ENCODE measurements at regions not wholly inside any gene's neighbourhood (a gene's known extent, or its start where the extent isn't known, plus 50 kb on each side); places are given as distances from the start of the nearest gene placed in this dataset.

GRCh38 chr12:24278832-24279231 lies 329.4 kb upstream of the SOX5 start:
- no peak for DNase-seq (ENCODE audit: low read depth)

GRCh38 chr12:24270965-24271364 lies 321.5 kb upstream of the SOX5 start:
- DNase-seq (ENCODE audit: low read depth): no peak

- DNase-seq (ENCODE audit: low read depth): no peak
Observed at GRCh38 chr12:24270464-24270863, 321.0 kb upstream of the SOX5 start.

GRCh38 chr12:24268663-24269186 lies 319.3 kb upstream of the SOX5 start:
- no peak for DNase-seq (ENCODE audit: low read depth)

GRCh38 chr12:24266982-24267381 lies 317.5 kb upstream of the SOX5 start:
- no peak for DNase-seq (ENCODE audit: low read depth)

GRCh38 chr12:24256684-24257083 lies 307.2 kb upstream of the SOX5 start:
- no peak for DNase-seq (ENCODE audit: low read depth)

DNA sequence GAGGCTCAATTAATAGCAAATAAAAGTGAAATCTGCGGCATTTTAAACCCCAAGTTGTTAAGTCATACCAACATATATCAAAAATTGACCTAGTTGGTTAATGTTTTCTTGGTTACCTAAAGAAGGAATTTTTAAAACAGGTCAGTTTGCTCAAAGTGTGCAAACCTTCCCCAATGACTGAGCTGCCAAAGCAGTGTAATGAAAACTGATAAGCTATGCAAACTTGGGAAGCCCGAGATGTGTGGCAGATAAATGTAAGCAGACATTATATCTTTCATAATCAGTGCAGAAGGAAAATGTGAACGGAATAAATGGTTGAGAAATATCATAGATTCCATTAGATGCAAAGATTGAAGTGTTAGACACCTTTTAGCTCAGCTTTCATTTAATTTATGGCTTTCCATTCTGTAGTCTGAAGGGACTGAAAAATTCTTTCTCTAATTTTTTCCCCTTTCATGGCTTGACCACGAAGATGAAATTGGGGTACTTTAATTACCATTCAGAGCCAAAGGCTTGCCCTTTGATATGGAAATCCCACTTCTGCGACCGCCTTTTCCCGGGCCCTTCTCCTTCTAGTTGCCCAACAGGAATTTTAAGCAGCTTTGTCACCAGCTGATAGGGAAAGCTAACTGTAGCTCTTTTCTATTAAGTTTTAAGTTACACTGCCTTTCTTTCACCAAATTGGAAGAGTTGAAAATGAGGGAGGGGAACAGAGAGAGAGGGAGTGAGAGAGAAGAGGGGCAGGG lies 306.6 kb upstream of the SOX5 start:
- DNase-seq (ENCODE audit: low read depth): no peak

- DNase-seq (ENCODE audit: low read depth): no peak
Observed at GRCh38 chr12:24252602-24253001, 303.1 kb upstream of the SOX5 start.

DNA sequence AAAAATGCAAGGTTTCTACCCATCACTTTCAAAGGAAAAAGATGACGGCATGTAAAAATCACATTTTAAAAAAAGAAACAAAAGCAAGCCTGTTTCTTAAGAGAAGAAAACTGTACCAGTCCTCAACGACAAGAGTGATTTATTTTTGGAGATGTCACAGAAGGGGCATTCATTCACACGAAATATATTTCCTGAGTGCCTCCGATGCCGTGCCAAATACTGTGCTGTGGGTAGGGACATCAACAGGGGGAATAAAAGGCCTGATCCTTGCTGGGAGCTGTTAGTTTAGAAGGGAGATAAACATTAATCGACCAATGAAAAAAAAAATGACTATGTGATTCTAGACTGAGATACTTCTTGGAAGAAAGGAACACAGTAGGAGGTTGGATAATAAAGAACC lies 297.5 kb upstream of the SOX5 start:
- DNase-seq (ENCODE audit: low read depth): no peak

- no peak for DNase-seq (ENCODE audit: low read depth)
Observed at GRCh38 chr12:24246376-24246775, 296.9 kb upstream of the SOX5 start.

GRCh38 chr12:24244801-24245200 lies 295.3 kb upstream of the SOX5 start:
- no peak for DNase-seq (ENCODE audit: low read depth)

DNA sequence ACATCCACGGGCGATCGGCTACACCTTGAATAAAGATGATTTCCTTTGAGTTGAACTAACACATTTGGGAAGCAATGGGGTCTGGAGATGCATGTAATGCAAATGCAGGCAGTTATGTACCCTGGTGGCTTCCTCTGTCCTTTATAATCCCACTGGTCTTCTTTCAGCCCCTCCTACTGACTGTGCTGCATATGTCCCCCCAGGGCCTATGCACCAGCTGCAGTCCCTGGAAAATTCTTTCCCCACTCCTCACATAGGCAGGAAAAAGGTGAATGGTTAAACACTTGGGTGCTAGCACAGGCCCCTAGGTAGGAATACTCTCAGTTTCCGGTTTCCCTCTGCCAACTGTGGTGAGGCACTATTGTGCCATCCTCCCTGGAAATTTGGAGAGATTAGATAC lies 294.8 kb upstream of the SOX5 start:
- no peak for DNase-seq (ENCODE audit: low read depth)

- no peak for DNase-seq (ENCODE audit: low read depth)
Observed at GRCh38 chr12:24240707-24241106, 291.2 kb upstream of the SOX5 start.

- no peak for DNase-seq (ENCODE audit: low read depth)
Observed at GRCh38 chr12:24233519-24234246, 284.2 kb upstream of the SOX5 start.

DNA sequence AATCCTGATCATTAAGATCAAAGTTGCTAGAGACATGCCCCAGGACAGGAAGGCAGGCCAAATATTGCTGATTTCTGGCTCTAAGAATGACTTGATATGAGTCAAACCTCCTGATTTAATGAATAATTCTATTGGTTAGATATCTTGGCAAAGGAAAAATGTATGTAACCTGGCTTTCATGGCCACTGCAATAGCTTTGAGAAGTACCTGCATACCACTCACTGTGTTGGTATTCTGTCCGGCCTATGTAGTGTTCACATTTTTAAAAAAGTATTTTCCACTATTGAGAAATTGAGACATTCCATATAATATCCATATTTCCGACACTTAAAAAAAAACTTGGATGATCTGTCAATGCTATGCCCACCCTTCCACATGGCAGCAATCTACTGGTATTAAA lies 283.1 kb upstream of the SOX5 start:
- no peak for DNase-seq (ENCODE audit: low read depth)

GRCh38 chr12:24231298-24231697 lies 281.8 kb upstream of the SOX5 start:
- no peak for DNase-seq (ENCODE audit: low read depth)

DNA sequence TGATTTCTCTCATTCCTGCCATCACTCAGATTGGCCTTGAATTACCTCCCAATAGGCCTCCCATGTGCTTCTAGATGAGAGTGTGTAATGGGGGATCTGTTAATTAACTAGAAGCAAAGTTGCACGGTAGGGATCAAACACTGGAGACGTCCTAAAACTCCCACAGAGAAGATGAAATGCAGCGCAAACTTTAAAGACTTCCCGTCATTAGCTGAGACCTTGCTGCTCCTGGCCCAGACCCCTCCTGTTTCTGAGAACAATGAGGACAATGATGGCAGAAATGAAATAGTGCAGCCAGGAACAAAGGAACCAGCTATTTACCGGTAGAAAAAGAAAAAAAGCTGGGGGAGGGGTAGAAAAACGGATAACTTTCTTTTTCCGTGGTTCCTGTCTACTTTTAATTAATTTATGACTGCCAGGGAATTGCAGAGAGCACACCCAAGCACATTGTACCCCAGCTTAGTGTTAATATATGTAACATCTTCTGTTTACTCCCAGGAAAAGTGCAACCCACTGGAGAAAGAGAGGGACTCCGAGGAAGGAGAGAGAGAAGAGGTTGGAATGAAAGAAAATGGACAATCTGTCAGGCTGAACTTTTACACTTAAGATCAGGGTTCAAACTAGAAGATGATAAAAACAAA lies 280.7 kb upstream of the SOX5 start:
- no peak for DNase-seq (ENCODE audit: low read depth)

DNA sequence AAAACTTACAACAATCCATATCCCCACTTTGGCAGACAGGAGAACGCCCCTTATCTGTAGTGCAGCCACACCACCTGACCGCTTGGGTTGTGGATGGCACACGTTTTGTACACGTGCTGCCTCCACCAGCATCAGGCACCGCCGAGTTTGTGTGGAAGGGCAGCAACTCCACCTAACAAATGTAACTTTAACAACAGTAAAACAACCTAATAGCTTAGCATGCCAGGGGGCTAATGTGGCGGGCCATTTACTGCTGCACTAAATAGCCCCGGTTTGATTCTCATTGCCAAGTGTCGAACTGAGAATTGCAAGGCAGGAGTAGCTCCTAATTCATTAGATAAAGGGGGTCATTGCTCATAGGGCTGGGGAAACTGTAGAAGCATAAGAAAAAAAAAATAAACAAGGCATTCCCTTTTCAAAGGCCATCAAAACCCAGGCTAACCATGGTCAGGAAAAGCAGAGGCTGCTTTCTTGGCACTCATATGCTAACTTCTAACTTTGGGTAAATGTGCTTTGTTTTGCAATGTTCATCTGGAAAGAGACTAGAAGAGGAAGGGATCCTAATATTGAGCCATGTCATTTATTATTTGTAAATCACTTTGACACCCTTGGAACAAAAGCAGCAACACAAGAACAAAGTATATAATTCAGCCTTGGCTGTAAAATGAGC lies 279.7 kb upstream of the SOX5 start:
- DNase-seq (ENCODE audit: low read depth): peak; percentile 8

- DNase-seq (ENCODE audit: low read depth): no peak
Observed at GRCh38 chr12:24228371-24228770, 278.9 kb upstream of the SOX5 start.

GRCh38 chr12:24227551-24227950 lies 278.1 kb upstream of the SOX5 start:
- no peak for DNase-seq (ENCODE audit: low read depth)

DNA sequence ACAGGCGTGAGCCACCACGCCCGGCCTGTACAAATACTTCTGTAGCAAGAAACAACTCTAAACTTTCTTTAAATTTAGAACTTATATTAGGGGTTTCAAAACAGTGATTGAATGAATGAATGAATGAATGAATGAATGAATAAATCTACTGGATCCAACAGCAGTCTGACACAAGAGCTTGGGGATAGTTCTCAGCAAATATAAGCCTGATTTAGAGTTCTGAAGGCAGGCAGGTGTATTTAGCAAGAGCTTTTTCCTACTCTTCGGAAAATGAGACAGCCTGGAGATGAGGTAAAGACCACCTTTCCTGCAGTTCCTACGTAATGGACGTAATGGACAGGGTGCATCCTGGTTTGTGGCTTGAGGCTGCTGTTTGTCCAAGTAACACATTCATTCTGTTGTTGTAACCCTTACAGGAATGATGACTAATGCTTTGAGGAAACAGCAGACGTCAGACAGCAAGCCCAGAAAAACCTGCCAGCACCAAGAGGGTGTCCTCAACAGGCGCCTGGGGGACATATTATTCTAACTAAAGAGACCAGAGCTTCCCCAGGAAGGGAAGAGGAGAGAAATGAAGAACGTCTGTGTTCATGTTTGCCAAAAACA lies 277.4 kb upstream of the SOX5 start:
- peak; percentile 83 for DNase-seq (ENCODE audit: low read depth)

DNA sequence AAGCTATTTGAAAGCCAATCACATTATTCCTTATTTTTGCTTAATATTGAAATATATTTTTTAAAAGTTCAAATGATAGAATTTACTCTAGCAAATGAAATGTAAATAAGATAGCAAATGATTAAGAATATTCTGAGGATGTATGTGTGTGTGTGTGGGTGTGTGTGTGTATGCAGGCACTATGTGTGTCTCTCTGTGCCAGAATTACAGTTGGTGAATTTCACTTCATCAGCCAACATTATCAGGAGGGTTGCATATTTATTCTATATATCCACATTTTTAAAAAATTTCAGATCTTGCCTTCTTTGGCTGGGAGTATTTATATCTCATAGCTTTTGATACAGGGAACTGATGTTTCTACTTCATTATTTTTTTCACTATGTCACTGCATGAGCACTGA lies 274.9 kb upstream of the SOX5 start:
- DNase-seq (ENCODE audit: low read depth): no peak

Measured in stromal cell of bone marrow (primary cell).